Aorta (tissue), 5 donors: ENCODE measurements at regions not wholly inside any gene's neighbourhood (a gene's known extent, or its start where the extent isn't known, plus 50 kb on each side); places are given as distances from the start of the nearest gene placed in this dataset.

Experiments
- ATAC-seq: fragments of 200-7000 bp; cut with Tn5 transposase; one replicate; pipeline ENCODE4 v1.9.1; 2022; ENCODE audit warnings: moderate library complexity; ENCODE audit not compliant: low FRiP score
- DNase-seq, 2 donors: peaks; one replicate each; pipeline ENCODE4 v3.0.0-alpha.2; 2020
- H3K27ac ChIP-seq, 2 donors: one replicate each; pipeline ENCODE4 v1.5.1; 2013; ENCODE audit warnings: low read length in 2 of 2, mild to moderate bottlenecking in 2 of 2, moderate library complexity in 2 of 2, control low read depth in 1 of 2, inconsistent platforms in 1 of 2, low read depth in 1 of 2
- H3K27me3 ChIP-seq, 2 donors: one replicate each; pipeline ENCODE4 v1.6.1; 2013; ENCODE audit warnings: control low read depth in 1 of 2, low read length in 1 of 2, mild to moderate bottlenecking in 1 of 2, moderate library complexity in 1 of 2; ENCODE audit not compliant: insufficient read depth in 2 of 2, control insufficient read depth in 1 of 2
- H3K36me3 ChIP-seq, 2 donors: one replicate each; pipeline ENCODE4 v1.6.1; 2013; ENCODE audit warnings: control low read depth in 1 of 2, low read length in 1 of 2, mild to moderate bottlenecking in 1 of 2; ENCODE audit not compliant: insufficient read depth in 2 of 2, control insufficient read depth in 1 of 2
- H3K4me1 ChIP-seq, 2 donors: one replicate each; pipeline ENCODE4 v1.6.1; 2013; ENCODE audit warnings: low read length in 2 of 2, control low read depth in 1 of 2, mild to moderate bottlenecking in 1 of 2, moderate library complexity in 1 of 2; ENCODE audit not compliant: insufficient read depth in 2 of 2, control insufficient read depth in 1 of 2
- H3K4me3 ChIP-seq, 2 donors: one replicate each; pipeline ENCODE4 v1.5.1; 2013; ENCODE audit warnings: low read length in 2 of 2, control low read depth in 1 of 2, mild to moderate bottlenecking in 1 of 2
- H3K9me3 ChIP-seq: one replicate; pipeline ENCODE4 v1.6.1; 2013; ENCODE audit warnings: mild to moderate bottlenecking, low read length; ENCODE audit not compliant: control insufficient read depth
- WGBS, 2 donors: extraction: QIAGEN DNeasy Blood & Tissue Kit; methylation state at CpG; one replicate each; pipeline ENCODE4 v1.1.7; 2013; 5-methylcytosine and 5-hydroxymethylcytosine counted together
- intact Hi-C, 2 donors: fragments of 100-400 bp; cut with DNase I; formaldehyde crosslinking; loops; one replicate each; pipeline versions ENCODE4 v1.14.2 to v1.15.0; 2022
- donor health status: healthy with polysubstance abuse.
- donor health status: Bipolar disorder and iron deficiency.
- donor health status: DM: no; HTN: no; CAD: no.
- donor health status: DM: no; HTN: no; CAD: no.
- donor health status: DM: yes; HTN: yes; CAD: no.

GRCh38 chr21:18970941-18971340, 567.4 kb upstream of the TMPRSS15 start:
- ATAC-seq, result no peak
- H3K27me3 ChIP-seq, result no peaks in the 10 kb centered on the region
- intact Hi-C loops, result no loop called here
- DNase-seq, result no peak
- H3K9me3 ChIP-seq, result peaks cover 1% of the 10 kb centered on the region
- 24% methylated on average over 1 of the region's 1 CpG for WGBS, 2 donors
- no peaks in the 10 kb centered on the region for H3K4me1 ChIP-seq
- H3K4me3 ChIP-seq, result no peak overlapping the region
- no peak overlapping the region for H3K27ac ChIP-seq
- no peaks in the 10 kb centered on the region for H3K36me3 ChIP-seq

- intact Hi-C loops, result no loop called here
- Histone ChIP-seq H3K4me3 (no peak overlapping the region), H3K36me3 (no peaks in the 10 kb centered on the region), H3K9me3 (no peaks in the 10 kb centered on the region), H3K27ac (no peak overlapping the region), H3K27me3 (no peaks in the 10 kb centered on the region), H3K4me1 (no peaks in the 10 kb centered on the region)
- ATAC-seq, result no peak
- DNase-seq, result no peak
Measured at GRCh38 chr21:18985584-18985983, 582.0 kb upstream of the TMPRSS15 start.

GRCh38 chr21:18986197-18986596, 582.6 kb upstream of the TMPRSS15 start:
- H3K4me3 ChIP-seq, result no peak overlapping the region
- no peak overlapping the region for H3K27ac ChIP-seq
- H3K9me3 ChIP-seq, result no peaks in the 10 kb centered on the region
- H3K36me3 ChIP-seq, result no peaks in the 10 kb centered on the region
- no peaks in the 10 kb centered on the region for H3K4me1 ChIP-seq
- H3K27me3 ChIP-seq, result no peaks in the 10 kb centered on the region
- DNase-seq (no peak), ATAC-seq (no peak)
- 5 to 9% methylated on average over 4 of the region's 4 CpGs for WGBS, 2 donors
- intact Hi-C loops, result no loop called here

- DNase-seq (no peak), ATAC-seq (no peak)
- Histone ChIP-seq H3K4me1 (no peaks in the 10 kb centered on the region), H3K27ac (no peak overlapping the region), H3K36me3 (no peaks in the 10 kb centered on the region), H3K27me3 (no peaks in the 10 kb centered on the region), H3K9me3 (no peaks in the 10 kb centered on the region), H3K4me3 (no peak overlapping the region)
- intact Hi-C loops, result no loop called here
- 88 to 92% methylated on average over 11 of the region's 11 CpGs for WGBS, 2 donors
Measured at GRCh38 chr21:18987520-18988026, 584.0 kb upstream of the TMPRSS15 start.

GRCh38 chr21:18989953-18990495, 586.4 kb upstream of the TMPRSS15 start:
- no peak for DNase-seq
- no peak for ATAC-seq
- Histone ChIP-seq H3K4me3 (no peak overlapping the region), H3K36me3 (no peaks in the 10 kb centered on the region), H3K27me3 (no peaks in the 10 kb centered on the region), H3K27ac (no peak overlapping the region), H3K9me3 (no peaks in the 10 kb centered on the region), H3K4me1 (no peaks in the 10 kb centered on the region)
- intact Hi-C loops, result no loop called here
- 69 to 84% methylated on average over 7 of the region's 7 CpGs for WGBS, 2 donors

GRCh38 chr21:18991846-18992245, 588.3 kb upstream of the TMPRSS15 start:
- Histone ChIP-seq H3K4me3 (no peak overlapping the region), H3K9me3 (no peaks in the 10 kb centered on the region), H3K27ac (no peak overlapping the region), H3K27me3 (no peaks in the 10 kb centered on the region), H3K4me1 (no peaks in the 10 kb centered on the region), H3K36me3 (no peaks in the 10 kb centered on the region)
- 68 to 74% methylated on average over 1 of the region's 1 CpG for WGBS, 2 donors
- ATAC-seq, result no peak
- intact Hi-C loops, result no loop called here
- DNase-seq, result no peak

GRCh38 chr21:19010251-19010650, 606.7 kb upstream of the TMPRSS15 start:
- WGBS, 2 donors, result 55 to 61% methylated on average over 3 of the region's 3 CpGs
- H3K4me3 ChIP-seq, result no peak overlapping the region
- intact Hi-C loops, result no loop called here
- H3K36me3 ChIP-seq, result no peaks in the 10 kb centered on the region
- DNase-seq (no peak), ATAC-seq (no peak)
- H3K9me3 ChIP-seq, result no peaks in the 10 kb centered on the region
- H3K27me3 ChIP-seq, result no peaks in the 10 kb centered on the region
- H3K4me1 ChIP-seq, result no peaks in the 10 kb centered on the region
- no peak overlapping the region for H3K27ac ChIP-seq

GRCh38 chr21:19010996-19011395, 607.4 kb upstream of the TMPRSS15 start:
- Histone ChIP-seq H3K27me3 (no peaks in the 10 kb centered on the region), H3K9me3 (no peaks in the 10 kb centered on the region), H3K4me3 (no peak overlapping the region), H3K36me3 (no peaks in the 10 kb centered on the region), H3K4me1 (no peaks in the 10 kb centered on the region), H3K27ac (no peak overlapping the region)
- DNase-seq (no peak), ATAC-seq (no peak)
- WGBS, 2 donors, result 49 to 50% methylated on average over 2 of the region's 2 CpGs
- intact Hi-C loops, result no loop called here

- DNase-seq (no peak), ATAC-seq (no peak)
- no peaks in the 10 kb centered on the region for H3K9me3 ChIP-seq
- 25 to 35% methylated on average over 2 of the region's 2 CpGs for WGBS, 2 donors
- no peak overlapping the region for H3K27ac ChIP-seq
- no peaks in the 10 kb centered on the region for H3K36me3 ChIP-seq
- no peak overlapping the region for H3K4me3 ChIP-seq
- H3K4me1 ChIP-seq, result no peaks in the 10 kb centered on the region
- intact Hi-C loops, result no loop called here
- H3K27me3 ChIP-seq, result no peaks in the 10 kb centered on the region
Measured at GRCh38 chr21:19011451-19011850, 607.9 kb upstream of the TMPRSS15 start.
